GM12878 (cell line): ENCODE measurements at regions not wholly inside any gene's neighbourhood (a gene's known extent, or its start where the extent isn't known, plus 50 kb on each side); places are given as distances from the start of the nearest gene placed in this dataset.

Experiments used
- ATAC-seq: fragments of 200-7000 bp; cut with Tn5 transposase; 3 replicates; pipeline ENCODE4 v1.9.1; 2020; ENCODE audit warnings: mild to moderate bottlenecking, moderate library complexity
- BruUV-seq: library from RNA; stranded (reverse); fragments of 400-500 nt; replicated peaks from 2 replicates; lab custom pipeline; 2021; lab: Mats Ljungman, UMichigan
- CTCF ChIA-PET: fragments of 300-600 bp; sonication (Branson Sonifier 250); formaldehyde crosslinking; extraction: SDS; loops from one replicate; lab custom pipeline; 2021; ENCODE audit warnings: inconsistent platforms; lab: Yijun Ruan, JAX
- POLR2A ChIA-PET: fragments of 350-600 bp; formaldehyde crosslinking; extraction: SDS; loops from one replicate; lab custom pipeline; 2021; ENCODE audit warnings: inconsistent platforms; lab: Charles Lee
- RAD21 ChIA-PET: fragments of 300-600 bp; sonication (Branson Sonifier 250); formaldehyde crosslinking; loops from one replicate; lab custom pipeline; 2023; ENCODE audit warnings: antibody characterized with exemption; ENCODE audit not compliant: unreplicated experiment; lab: Charles Lee
- SMC1A ChIA-PET: fragments of 300-600 bp; sonication (Branson Sonifier 250); formaldehyde crosslinking; loops from one replicate; lab custom pipeline; 2023; ENCODE audit not compliant: unreplicated experiment, uncharacterized antibody; lab: Charles Lee
- DNase-seq: peaks from one replicate; pipeline ENCODE4 v3.0.0-alpha.2; 2011; ENCODE audit warnings: low read depth, low spot score
- FAIRE-seq: peaks from 3 replicates; lab custom pipeline; 2011; peaks lifted over from hg19 to GRCh38; lab: Jason Lieb, UNC
- H2AFZ ChIP-seq: 2 replicates; pipeline ENCODE4 v1.6.0; 2011; ENCODE audit warnings: low read depth, low read length, control low read depth; ENCODE audit not compliant: control insufficient read depth
- H3K27ac ChIP-seq: 2 replicates; pipeline ENCODE4 v1.5.1; 2011; ENCODE audit warnings: control low read depth; ENCODE audit not compliant: control insufficient read depth, insufficient read depth
- H3K27me3 ChIP-seq, 2 experiments: replicated peaks in 1 of 2; 2 replicates each; pipeline versions ENCODE4 v1.6.0 to v1.6.1; 2011; ENCODE audit warnings: low read length in 1 of 2; ENCODE audit not compliant: control insufficient read depth in 2 of 2, insufficient read depth in 2 of 2
- H3K36me3 ChIP-seq, 2 experiments: 2 replicates each; pipeline ENCODE4 v1.5.1; 2011; ENCODE audit warnings: low read length in 1 of 2; ENCODE audit not compliant: control insufficient read depth in 2 of 2, insufficient read depth in 2 of 2
- H3K4me1 ChIP-seq: 2 replicates; pipeline ENCODE4 v1.6.1; 2011; ENCODE audit warnings: mild to moderate bottlenecking, low read length, moderate library complexity, mixed read lengths; ENCODE audit not compliant: control insufficient read depth, insufficient read depth
- H3K4me2 ChIP-seq: 2 replicates; pipeline ENCODE4 v1.6.0; 2011; ENCODE audit warnings: control low read depth; ENCODE audit not compliant: control insufficient read depth, insufficient read depth
- H3K4me3 ChIP-seq: fragments of 200-600 bp; sonication (generic); 2 replicates; pipeline ENCODE4 v1.5.1; 2016
- H3K79me2 ChIP-seq: 2 replicates; pipeline ENCODE4 v1.6.0; 2011; ENCODE audit warnings: low read length; ENCODE audit not compliant: control insufficient read depth, insufficient read depth
- H3K9ac ChIP-seq: 2 replicates; pipeline ENCODE4 v1.8.0; 2011; ENCODE audit warnings: low read length, control low read depth, mixed read lengths; ENCODE audit not compliant: control insufficient read depth, insufficient read depth
- H3K9me3 ChIP-seq: replicated peaks from 3 replicates; pipeline ENCODE4 v1.5.1; 2011; ENCODE audit warnings: mild to moderate bottlenecking, low read length; ENCODE audit not compliant: control insufficient read depth, insufficient read depth
- H4K20me1 ChIP-seq: 2 replicates; pipeline ENCODE4 v1.6.0; 2011; ENCODE audit not compliant: control insufficient read depth, insufficient read depth
- BCL3 ChIP-seq: IDR thresholded peaks from 2 replicates; pipeline ENCODE4 v1.6.1; 2011; ENCODE audit warnings: borderline replicate concordance, low read depth, mild to moderate bottlenecking, moderate library complexity, low read length; ENCODE audit not compliant: insufficient read depth, poor library complexity, severe bottlenecking
- BHLHE40 ChIP-seq, 2 experiments: fragments of 450-650 bp in 1 of 2; IDR thresholded peaks; 2 replicates each; pipeline ENCODE4 v1.6.1; 2011 to 2017; ENCODE audit warnings: low read depth in 2 of 2, borderline replicate concordance in 1 of 2, improper control_type of control experiment in 1 of 2, low read length in 1 of 2, mild to moderate bottlenecking in 1 of 2
- POU2F2 ChIP-seq: IDR thresholded peaks from 3 replicates; pipeline ENCODE4 v1.6.1; 2011; ENCODE audit warnings: low read depth, mild to moderate bottlenecking, low read length, borderline replicate concordance
- RAD51 ChIP-seq: fragments of 450-650 bp; IDR thresholded peaks from 2 replicates; pipeline ENCODE4 v1.6.1; 2016; ENCODE audit warnings: moderate library complexity, mild to moderate bottlenecking, inconsistent platforms
- SREBF2 ChIP-seq: IDR thresholded peaks from 2 replicates; pipeline ENCODE4 v1.6.1; 2012; ENCODE audit warnings: mild to moderate bottlenecking, low read length
- SRF ChIP-seq, 2 experiments: IDR thresholded peaks; 2 replicates each; pipeline ENCODE4 v1.6.1; 2011; ENCODE audit warnings: low read depth in 2 of 2, low read length in 2 of 2, mild to moderate bottlenecking in 1 of 2, moderate library complexity in 1 of 2
- WRNIP1 ChIP-seq: IDR thresholded peaks from 2 replicates; pipeline ENCODE4 v1.6.1; 2011; ENCODE audit warnings: low read depth, low read length, improper control_type of control experiment, borderline replicate concordance
- WGBS: methylation state at CpG from one replicate; pipeline ENCODE4 v1.1.6; 2016; ENCODE audit warnings: low lambda C conversion rate; ENCODE audit not compliant: insufficient replicate concordance, insufficient coverage; ENCODE audit errors: missing lambda C conversion rate; 5-methylcytosine and 5-hydroxymethylcytosine counted together
- in situ Hi-C: fragments of 300-500 bp; cut with MboI; formaldehyde crosslinking; loops from 9 replicates; pipeline ENCODE4 v1.14.3; 2018; ENCODE audit warnings: mixed read lengths
- intact Hi-C: fragments of 100-400 bp; cut with micrococcal nuclease; formaldehyde crosslinking; loops from one replicate; pipeline ENCODE4 v1.14.2; 2022; ENCODE audit not compliant: unreplicated experiment

- H3K9ac ChIP-seq = no peak overlapping the region
- H3K36me3 ChIP-seq = no peaks in the 10 kb centered on the region
- no peak for FAIRE-seq
- RAD21 ChIA-PET = no interaction called here
- ATAC-seq = no peak
- WGBS = 22% methylated on average over 1 of the region's 1 CpG
- CTCF ChIA-PET = interaction anchor here (1.1 kb wide), 1 partner anchor 15 kb away, joined by 4 read pairs; no protein-coding TSS in a partner anchor
- SMC1A ChIA-PET = no interaction called here
- H2AFZ ChIP-seq = no peak overlapping the region
- no peaks in the 10 kb centered on the region for H3K9me3 ChIP-seq
- H4K20me1 ChIP-seq = no peaks in the 10 kb centered on the region
- no peak overlapping the region for H3K4me2 ChIP-seq
- POLR2A ChIA-PET = interaction anchor here (0.6 kb wide), 1 partner anchor 746 kb away, joined by 3 read pairs; no protein-coding TSS in a partner anchor
- no peak overlapping the region for H3K4me3 ChIP-seq
- no peak overlapping the region for H3K27ac ChIP-seq
- H3K4me1 ChIP-seq = no peaks in the 10 kb centered on the region
- intact Hi-C loops (no loop called here), in situ Hi-C loops (no loop called here)
- no peaks in the 10 kb centered on the region for H3K27me3 ChIP-seq
- no TSS peak for BruUV-seq
- no peaks in the 10 kb centered on the region for H3K79me2 ChIP-seq
- DNase-seq = no peak
- TF ChIP-seq SREBF2 (no peak), RAD51 (no peak), POU2F2 (no peak), SRF (IDR thresholded peaks at IDR 0.05; ENCODE audit: low read depth in 2 of 2, low read length in 2 of 2) (no peak), WRNIP1 (no peak), BCL3 (no peak), BHLHE40 (IDR thresholded peaks at IDR 0.05; ENCODE audit: borderline replicate concordance in 1 of 2, low read depth in 2 of 2, low read length in 1 of 2) (no peak)
Observed at GRCh38 chr2:173711816-173712215, 253.4 kb downstream of the SP3 start.
